ENCODE measurements at regions not wholly inside any gene's neighbourhood (a gene's known extent, or its start where the extent isn't known, plus 50 kb on each side); places are given as distances from the start of the nearest gene placed in this dataset.

DNA sequence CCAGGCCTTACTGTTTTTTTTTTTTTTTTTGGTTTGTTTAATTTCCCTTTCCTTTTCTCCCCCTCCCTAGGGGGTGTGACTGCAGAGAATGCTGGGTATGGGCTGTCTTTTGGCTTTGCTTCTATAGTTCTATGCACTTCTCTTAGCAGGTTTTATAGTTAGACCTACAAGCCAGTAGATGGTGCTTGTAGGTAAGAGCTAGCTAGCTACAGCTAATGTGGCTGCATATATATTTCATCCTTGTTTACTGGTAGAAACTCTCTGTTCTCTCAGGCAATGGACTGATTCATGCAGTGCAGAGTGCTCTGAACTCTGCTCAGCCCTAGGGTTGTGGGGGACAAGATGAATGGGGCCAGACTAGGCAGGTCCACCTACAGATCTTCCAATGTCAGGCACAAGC lies 246.4 kb downstream of the SH2D1A start:
- H3K36me3 Mint-ChIP-seq = peaks cover 2% of the 10 kb centered on the region
- no peaks in the 10 kb centered on the region for H3K9me3 Mint-ChIP-seq (ENCODE audit: low read depth)
- H3K4me3 Mint-ChIP-seq = no peak overlapping the region
- no peaks in the 10 kb centered on the region for H3K27me3 Mint-ChIP-seq
- no peaks in the 10 kb centered on the region for H3K4me1 Mint-ChIP-seq (ENCODE audit: low read depth)
- no peak overlapping the region for H3K27ac Mint-ChIP-seq

DNA sequence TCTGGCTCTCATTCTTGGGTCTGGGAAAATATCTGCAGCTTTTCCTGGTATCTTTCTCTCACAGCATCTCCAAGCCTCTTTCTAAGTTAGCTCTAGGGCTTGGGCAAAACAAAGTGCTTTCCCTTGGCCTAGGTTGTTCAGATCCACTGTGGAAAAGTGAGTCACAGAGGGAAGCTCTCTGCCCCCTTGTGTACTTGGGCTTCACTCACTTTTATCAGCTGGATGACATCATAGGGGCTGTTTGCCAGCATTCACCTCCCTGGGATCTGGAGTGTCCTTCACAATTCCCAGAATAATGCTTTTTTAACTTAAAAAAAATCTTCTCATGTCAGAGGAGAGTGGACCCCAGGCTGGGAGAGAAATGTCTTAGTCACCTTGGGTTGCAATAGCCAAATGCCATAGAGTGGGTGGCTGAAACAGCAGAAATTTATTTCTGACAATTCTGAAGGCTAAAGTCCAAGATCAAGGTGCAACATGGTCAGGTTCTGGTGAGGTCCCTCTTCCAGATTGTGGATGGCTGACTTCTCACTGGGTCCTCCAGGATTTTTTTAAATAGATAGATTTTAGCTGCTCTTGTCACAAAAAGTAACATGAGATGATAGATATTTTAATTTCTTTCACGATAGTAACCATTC lies 247.8 kb downstream of the SH2D1A start:
- no peaks in the 10 kb centered on the region for H3K9me3 Mint-ChIP-seq (ENCODE audit: low read depth)
- no peak overlapping the region for H3K27ac Mint-ChIP-seq

DNA sequence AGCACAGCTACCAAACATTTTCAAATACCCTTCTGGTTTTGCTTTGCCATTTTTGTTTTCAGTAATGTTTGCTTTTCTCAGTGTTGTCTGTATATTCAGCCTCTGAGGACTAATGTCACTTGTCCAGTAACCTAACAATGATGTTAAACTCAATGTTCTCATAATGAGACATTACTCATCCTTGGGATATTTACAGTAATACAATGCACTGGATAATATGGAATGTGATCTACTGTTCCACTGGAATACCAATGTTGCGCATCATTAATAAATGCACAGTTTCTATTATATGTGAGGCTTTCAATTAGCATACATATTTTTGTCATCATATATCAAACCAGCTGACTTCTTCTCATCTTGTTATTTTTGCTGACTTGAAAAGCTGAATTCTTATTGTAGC lies 259.1 kb downstream of the SH2D1A start:
- no peaks in the 10 kb centered on the region for H3K9me3 Mint-ChIP-seq (ENCODE audit: low read depth)
- H3K4me1 Mint-ChIP-seq (ENCODE audit: low read depth) = no peaks in the 10 kb centered on the region
- H3K27me3 Mint-ChIP-seq = no peaks in the 10 kb centered on the region
- no peak overlapping the region for H3K4me3 Mint-ChIP-seq
- no peak overlapping the region for H3K27ac Mint-ChIP-seq
- H3K36me3 Mint-ChIP-seq = no peaks in the 10 kb centered on the region

More for the DNA sequence above, 247.8 kb downstream of the SH2D1A start:
- Mint-ChIP-seq H3K4me3 (no peak overlapping the region), H3K27me3 (no peaks in the 10 kb centered on the region), H3K4me1 (ENCODE audit: low read depth) (no peaks in the 10 kb centered on the region), H3K36me3 (peaks cover 2% of the 10 kb centered on the region)

DNA sequence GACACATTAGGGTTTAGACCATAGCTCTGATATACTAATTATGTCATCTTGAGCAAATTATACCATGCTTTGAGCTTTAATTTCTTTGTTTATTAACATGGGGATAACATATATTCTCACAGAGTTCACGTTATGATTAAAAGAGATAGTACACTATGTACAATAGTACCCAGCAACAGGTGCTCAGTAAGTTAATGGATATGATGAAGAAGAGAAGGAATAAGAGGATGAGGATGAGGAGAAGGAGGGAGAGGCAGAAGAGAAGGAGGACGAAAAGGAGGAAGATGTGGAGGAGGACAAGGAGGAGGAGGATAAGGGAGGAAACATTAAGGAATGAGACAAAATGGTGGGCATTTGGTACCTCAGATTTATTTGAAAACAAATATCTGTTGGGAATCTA lies 260.4 kb downstream of the SH2D1A start:
- Mint-ChIP-seq H3K9me3 (ENCODE audit: low read depth) (no peaks in the 10 kb centered on the region), H3K36me3 (no peaks in the 10 kb centered on the region), H3K4me1 (ENCODE audit: low read depth) (no peaks in the 10 kb centered on the region), H3K27me3 (no peaks in the 10 kb centered on the region), H3K4me3 (no peak overlapping the region), H3K27ac (no peak overlapping the region)

DNA sequence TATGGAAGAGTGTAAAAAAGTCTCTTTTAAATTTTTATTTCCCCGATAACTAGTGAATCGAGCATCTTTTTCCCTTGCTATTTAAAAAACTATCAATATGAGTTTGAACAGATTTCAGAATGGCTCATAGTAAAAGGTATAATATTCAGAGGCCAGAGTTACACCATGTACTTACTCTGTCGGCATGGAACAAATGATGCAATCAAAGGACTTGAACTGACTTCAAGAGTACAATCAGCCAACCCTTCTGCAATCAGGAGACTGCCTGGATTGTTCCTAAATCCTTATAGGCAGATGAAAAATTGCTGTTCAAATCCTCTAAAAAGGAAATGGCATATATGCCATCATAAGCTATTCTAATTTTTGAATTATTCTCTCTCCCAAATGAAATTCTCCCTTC lies 273.3 kb downstream of the SH2D1A start:
- H3K4me3 Mint-ChIP-seq = no peak overlapping the region

DNA sequence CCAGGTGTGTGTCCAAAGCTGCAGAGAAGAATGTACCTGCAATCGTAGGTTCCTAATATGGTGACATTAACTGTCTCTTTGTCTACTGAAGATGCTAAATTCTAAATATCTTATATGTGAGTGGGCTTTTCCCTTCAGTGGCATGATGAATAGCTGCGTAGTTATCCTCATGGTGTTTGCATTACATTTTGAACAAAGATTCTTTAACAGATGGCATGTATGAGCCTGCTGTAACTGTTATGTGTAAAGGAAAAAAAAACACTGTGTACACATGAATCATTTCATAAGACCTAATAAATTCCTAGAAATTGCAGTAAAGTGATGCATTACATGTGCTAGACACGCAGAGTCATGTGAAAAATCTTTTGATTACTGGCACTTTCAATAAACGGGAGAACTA lies 288.0 kb downstream of the SH2D1A start:
- Mint-ChIP-seq H3K4me1 (ENCODE audit: low read depth) (no peaks in the 10 kb centered on the region), H3K36me3 (no peaks in the 10 kb centered on the region), H3K27ac (no peak overlapping the region), H3K27me3 (no peaks in the 10 kb centered on the region), H3K9me3 (ENCODE audit: low read depth) (no peaks in the 10 kb centered on the region), H3K4me3 (no peak overlapping the region)

More for the DNA sequence above, 273.3 kb downstream of the SH2D1A start:
- Mint-ChIP-seq H3K36me3 (no peaks in the 10 kb centered on the region), H3K27me3 (no peaks in the 10 kb centered on the region), H3K4me1 (ENCODE audit: low read depth) (no peaks in the 10 kb centered on the region), H3K9me3 (ENCODE audit: low read depth) (no peaks in the 10 kb centered on the region), H3K27ac (no peak overlapping the region)

DNA sequence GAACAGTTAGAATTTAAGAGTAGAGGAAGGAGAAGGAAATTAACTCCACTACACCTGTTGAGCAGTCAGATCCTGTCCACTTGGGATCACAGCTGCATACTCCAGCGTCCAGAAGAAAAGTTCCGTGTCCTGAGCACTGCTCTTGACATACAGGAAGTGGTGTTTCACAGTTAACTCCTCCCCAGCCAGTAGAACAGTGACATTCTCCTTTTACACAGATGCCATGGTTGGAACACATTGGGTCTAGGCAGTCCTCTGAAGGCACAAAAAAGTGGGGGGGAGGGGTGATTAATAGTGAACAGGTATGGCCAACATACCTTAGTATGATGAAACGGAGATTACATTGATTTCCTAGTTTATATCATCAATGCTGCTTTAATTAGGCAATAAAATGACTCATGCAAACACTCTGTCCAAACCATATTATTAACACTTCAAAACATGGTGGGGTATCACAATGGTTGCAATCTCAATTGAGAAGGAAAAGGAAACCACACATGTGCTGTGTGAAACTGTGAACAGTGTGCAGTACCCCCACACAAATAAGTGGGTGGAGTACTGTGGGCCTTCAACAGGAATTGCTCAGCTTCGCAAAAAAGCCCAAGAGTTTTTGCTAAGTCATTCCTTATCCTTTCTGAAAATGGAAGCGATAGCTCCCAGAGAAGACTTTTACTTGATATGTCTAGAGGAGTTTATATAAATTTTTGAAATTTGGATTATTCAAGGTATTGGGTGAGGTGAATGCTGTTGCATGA lies 295.6 kb downstream of the SH2D1A start:
- H3K4me1 Mint-ChIP-seq (ENCODE audit: low read depth) = no peaks in the 10 kb centered on the region
- H3K4me3 Mint-ChIP-seq = no peak overlapping the region
- H3K27me3 Mint-ChIP-seq = no peaks in the 10 kb centered on the region
- peaks cover 7% of the 10 kb centered on the region for H3K36me3 Mint-ChIP-seq
- H3K27ac Mint-ChIP-seq = no peak overlapping the region
- no peaks in the 10 kb centered on the region for H3K9me3 Mint-ChIP-seq (ENCODE audit: low read depth)

DNA sequence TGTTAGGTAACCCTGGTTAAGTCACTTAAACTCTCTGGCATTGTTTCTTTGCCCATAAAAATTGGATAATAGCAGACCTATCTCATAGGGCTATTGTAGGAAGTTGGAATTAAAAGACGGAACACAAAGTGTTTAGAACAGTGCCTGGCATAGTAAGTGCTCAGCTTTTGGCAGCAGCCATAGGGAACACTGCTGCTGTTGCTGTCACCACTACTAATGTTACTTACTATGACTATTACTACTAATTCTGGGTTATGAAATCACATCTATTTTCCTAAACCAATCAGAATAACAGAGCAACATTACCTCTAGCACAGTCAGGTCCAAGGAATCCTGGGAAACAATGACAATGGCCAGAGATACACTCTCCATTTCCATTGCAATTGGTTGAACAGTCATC lies 300.0 kb downstream of the SH2D1A start:
- H3K4me1 Mint-ChIP-seq (ENCODE audit: low read depth) = no peaks in the 10 kb centered on the region
- H3K27ac Mint-ChIP-seq = no peak overlapping the region
- no peak overlapping the region for H3K4me3 Mint-ChIP-seq

DNA sequence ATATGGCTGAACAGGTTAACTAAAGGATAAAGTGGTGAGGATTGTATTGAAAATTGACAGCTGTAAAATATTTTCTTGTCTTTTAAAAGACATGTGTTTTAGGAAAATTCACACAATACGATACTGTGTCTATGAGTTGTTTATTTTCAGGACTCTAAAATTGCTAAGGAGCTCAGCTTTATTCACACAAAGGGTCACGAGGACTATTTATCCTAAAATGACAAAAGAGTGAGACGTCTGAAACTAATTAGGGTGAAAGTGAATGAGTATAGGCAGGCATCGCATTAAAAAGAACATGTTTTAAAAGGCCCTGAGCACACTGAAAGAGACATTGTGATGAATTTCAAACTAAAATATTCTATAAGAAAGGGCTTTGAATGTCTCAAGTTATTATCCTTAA lies 304.7 kb downstream of the SH2D1A start:
- Mint-ChIP-seq H3K4me3 (no peak overlapping the region), H3K9me3 (ENCODE audit: low read depth) (no peaks in the 10 kb centered on the region), H3K36me3 (no peaks in the 10 kb centered on the region), H3K4me1 (ENCODE audit: low read depth) (no peaks in the 10 kb centered on the region), H3K27me3 (peaks cover 3% of the 10 kb centered on the region), H3K27ac (no peak overlapping the region)

More for the DNA sequence above, 300.0 kb downstream of the SH2D1A start:
- Mint-ChIP-seq H3K36me3 (no peaks in the 10 kb centered on the region), H3K27me3 (no peaks in the 10 kb centered on the region), H3K9me3 (ENCODE audit: low read depth) (no peaks in the 10 kb centered on the region)

DNA sequence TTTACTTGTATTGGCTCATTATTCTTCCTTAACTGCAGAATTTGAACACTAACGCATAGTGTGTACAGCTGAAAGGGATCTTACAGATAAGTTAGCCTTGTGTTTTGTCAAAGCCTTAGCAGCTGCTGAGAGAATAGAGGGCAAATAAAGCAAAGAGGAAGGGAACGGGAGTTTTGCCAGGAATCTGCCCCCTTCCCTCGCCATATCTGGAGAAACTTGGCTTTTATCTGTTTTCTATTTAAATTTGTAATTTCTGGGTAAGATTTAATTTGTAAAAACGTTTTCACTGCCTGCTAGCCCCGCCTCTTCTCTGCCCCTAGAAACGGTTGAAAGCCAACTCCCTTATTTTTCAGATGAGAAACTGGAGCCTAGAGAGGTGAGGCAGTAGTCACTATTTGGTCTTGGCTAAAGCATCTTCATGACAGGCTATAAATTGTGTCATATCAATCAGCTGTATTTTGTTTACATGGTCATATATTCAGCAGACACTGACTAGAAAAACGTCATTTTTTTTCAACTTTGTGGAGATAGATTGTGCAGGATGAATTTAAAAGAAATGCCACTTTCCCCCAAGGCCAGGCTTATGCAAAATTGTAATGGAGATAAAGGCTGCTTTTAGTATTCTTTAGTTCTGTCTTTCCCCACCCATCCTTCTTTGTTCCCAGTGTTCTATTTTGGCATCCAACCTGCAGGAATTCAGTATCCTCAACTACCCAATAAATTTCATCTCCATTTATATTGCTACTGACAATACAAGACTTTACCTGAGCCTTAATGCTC lies 319.4 kb downstream of the SH2D1A start:
- H3K27me3 Mint-ChIP-seq = no peaks in the 10 kb centered on the region
- H3K4me1 Mint-ChIP-seq (ENCODE audit: low read depth) = peaks cover 6% of the 10 kb centered on the region

DNA sequence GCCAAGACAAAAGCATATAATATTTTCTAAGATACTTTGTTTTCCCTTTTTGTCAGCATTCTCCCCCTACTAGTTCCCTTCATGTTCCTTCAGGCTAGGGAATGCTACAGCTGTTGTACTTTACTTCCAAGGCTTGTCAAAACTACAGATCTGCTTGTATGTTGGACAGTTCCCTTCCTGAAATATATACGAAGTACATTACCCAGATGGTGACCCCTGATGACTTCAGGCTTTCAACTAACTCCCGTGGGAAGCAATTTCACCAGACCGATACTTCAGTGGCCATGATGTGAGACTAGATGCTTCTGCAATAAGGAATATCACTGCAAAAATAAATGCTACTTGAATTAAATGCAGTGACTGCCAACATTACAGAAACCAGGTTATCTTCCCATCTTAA lies 332.8 kb downstream of the SH2D1A start:
- H3K27me3 Mint-ChIP-seq = no peaks in the 10 kb centered on the region
- H3K9me3 Mint-ChIP-seq (ENCODE audit: low read depth) = no peaks in the 10 kb centered on the region
- peaks cover 2% of the 10 kb centered on the region for H3K36me3 Mint-ChIP-seq
- H3K27ac Mint-ChIP-seq = no peak overlapping the region
- no peaks in the 10 kb centered on the region for H3K4me1 Mint-ChIP-seq (ENCODE audit: low read depth)
- no peak overlapping the region for H3K4me3 Mint-ChIP-seq

More for the DNA sequence above, 319.4 kb downstream of the SH2D1A start:
- H3K27ac Mint-ChIP-seq = no peak overlapping the region
- no peaks in the 10 kb centered on the region for H3K9me3 Mint-ChIP-seq (ENCODE audit: low read depth)
- H3K36me3 Mint-ChIP-seq = no peaks in the 10 kb centered on the region
- H3K4me3 Mint-ChIP-seq = no peak overlapping the region

DNA sequence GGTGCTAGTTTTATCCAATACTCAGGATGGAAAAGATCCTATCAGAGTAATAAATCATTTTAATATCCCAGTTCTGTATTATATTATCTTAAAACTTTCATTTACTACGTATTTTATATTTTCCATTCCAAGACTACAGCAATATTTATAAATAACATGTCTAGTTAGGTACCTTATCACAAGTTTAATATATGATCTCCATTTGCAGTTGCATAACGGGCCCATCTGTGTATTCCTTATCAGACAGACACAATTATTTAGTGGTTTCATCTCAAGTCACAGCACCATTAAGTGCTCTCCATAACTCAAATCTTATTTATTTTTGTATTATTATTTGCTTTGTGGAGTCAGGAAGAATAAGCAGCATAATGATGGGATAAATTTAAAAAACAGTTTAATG lies 333.9 kb downstream of the SH2D1A start:
- Mint-ChIP-seq H3K27me3 (no peaks in the 10 kb centered on the region), H3K4me1 (ENCODE audit: low read depth) (no peaks in the 10 kb centered on the region), H3K9me3 (ENCODE audit: low read depth) (no peaks in the 10 kb centered on the region), H3K27ac (no peak overlapping the region), H3K36me3 (peaks cover 2% of the 10 kb centered on the region), H3K4me3 (no peak overlapping the region)

DNA sequence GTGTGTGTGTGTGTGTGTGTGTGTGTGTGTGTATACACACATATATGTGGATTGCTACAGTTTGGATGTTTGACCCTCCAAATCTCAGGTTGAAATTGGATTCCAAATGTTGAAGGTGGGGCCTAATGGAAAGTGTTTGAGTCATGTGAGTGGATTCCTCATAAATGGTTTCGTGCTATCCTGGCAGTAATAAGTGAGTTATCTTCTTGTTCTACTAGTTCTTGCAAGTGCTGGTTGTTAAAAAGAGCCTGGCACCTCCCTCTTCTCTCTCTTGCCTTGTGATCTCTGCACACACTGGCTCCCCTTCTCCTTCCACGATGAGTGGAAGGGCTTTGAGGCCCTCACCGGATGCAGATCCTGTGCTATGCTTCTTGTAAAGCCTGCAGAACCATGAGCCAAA lies 344.1 kb downstream of the SH2D1A start:
- H3K4me3 Mint-ChIP-seq = no peak overlapping the region
- H3K9me3 Mint-ChIP-seq (ENCODE audit: low read depth) = no peaks in the 10 kb centered on the region
- H3K27me3 Mint-ChIP-seq = no peaks in the 10 kb centered on the region
- no peaks in the 10 kb centered on the region for H3K36me3 Mint-ChIP-seq
- no peak overlapping the region for H3K27ac Mint-ChIP-seq
- no peaks in the 10 kb centered on the region for H3K4me1 Mint-ChIP-seq (ENCODE audit: low read depth)

DNA sequence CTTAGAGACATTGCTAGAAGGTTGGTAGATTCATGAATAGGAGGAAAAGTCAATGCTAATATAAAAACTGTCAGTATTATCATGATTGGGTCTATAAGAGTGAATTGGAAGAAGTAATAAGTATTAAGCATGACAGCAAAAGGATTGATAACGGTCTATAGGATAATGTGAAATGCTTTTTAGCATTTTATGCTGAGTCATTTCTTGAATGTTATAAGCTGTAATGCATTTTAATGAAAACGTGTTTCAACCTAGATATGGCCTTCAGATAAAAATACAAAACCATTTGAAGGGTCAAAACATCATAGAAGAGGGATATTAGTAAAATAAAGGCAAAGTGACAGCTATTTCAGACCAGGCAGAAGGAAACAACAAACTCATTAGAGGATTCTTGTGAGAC lies 353.5 kb downstream of the SH2D1A start:
- H3K27ac Mint-ChIP-seq = no peak overlapping the region
- H3K27me3 Mint-ChIP-seq = no peaks in the 10 kb centered on the region
- H3K4me3 Mint-ChIP-seq = no peak overlapping the region
- H3K9me3 Mint-ChIP-seq (ENCODE audit: low read depth) = no peaks in the 10 kb centered on the region
- no peaks in the 10 kb centered on the region for H3K36me3 Mint-ChIP-seq
- H3K4me1 Mint-ChIP-seq (ENCODE audit: low read depth) = peaks cover 2% of the 10 kb centered on the region

DNA sequence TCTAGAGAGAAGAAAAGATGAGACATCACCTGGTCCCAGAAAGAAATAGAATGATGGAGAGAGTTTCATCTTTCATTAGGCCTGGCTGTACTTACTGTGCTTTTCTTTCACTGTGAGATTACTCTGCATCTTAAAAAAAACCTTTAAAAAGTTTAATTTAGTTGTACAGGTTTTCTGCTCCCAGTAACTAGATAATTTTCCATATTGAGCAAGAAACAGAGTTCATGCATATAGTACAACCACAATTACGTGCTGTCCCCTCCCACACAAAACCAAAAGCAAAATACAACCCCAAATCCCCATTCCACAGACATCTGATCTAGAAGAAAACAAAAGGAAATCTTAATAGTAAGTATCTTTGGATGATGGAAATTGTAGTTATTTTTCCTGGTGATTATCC lies 371.2 kb downstream of the SH2D1A start:
- Mint-ChIP-seq H3K9me3 (ENCODE audit: low read depth) (no peaks in the 10 kb centered on the region), H3K27me3 (no peaks in the 10 kb centered on the region), H3K27ac (peak overlapping the region; percentile 22), H3K36me3 (no peaks in the 10 kb centered on the region), H3K4me3 (no peak overlapping the region), H3K4me1 (ENCODE audit: low read depth) (peaks cover 6% of the 10 kb centered on the region)
